ENCODE measurements at regions not wholly inside any gene's neighbourhood (a gene's known extent, or its start where the extent isn't known, plus 50 kb on each side); places are given as distances from the start of the nearest gene placed in this dataset.
"Not testable (repeated sequence)": the region's sequence is repeated elsewhere in the genome, so short reads cannot be mapped to it uniquely, and the experiment has no call there.

- no peak for DNase-seq
Observed at GRCh38 chr21:34274001-34274400, 89.8 kb upstream of the KCNE2 start.

- DNase-seq, result peak in 1 of 5 donors; percentile 86
Observed at GRCh38 chr21:34276711-34277425, 86.9 kb upstream of the KCNE2 start.

GRCh38 chr21:34278451-34278850 lies 85.4 kb upstream of the KCNE2 start:
- no peak for DNase-seq

GRCh38 chr21:34279285-34279684 lies 84.5 kb upstream of the KCNE2 start:
- DNase-seq, result no peak

DNA sequence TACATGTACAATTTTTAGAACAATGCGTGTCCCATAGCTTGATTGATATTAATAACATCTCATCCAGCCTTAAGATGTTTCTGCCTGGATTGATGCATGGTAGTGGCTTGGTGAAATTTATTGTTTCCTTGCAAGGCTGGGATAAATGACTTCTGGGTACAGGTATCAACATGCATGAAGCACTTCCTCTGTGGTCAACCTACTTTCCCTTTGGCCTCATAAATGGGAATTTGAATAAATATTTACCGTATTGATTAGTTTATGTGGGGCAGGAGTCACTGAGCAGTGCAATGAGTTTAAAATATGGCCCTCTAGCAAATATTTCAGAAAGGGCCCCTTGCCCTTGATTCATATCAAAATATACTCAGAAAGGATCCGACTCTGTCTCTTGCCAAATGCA lies 83.9 kb upstream of the KCNE2 start:
- no peak for DNase-seq

- DNase-seq, result no peak
Observed at GRCh38 chr21:34280389-34280795, 83.4 kb upstream of the KCNE2 start.

DNA sequence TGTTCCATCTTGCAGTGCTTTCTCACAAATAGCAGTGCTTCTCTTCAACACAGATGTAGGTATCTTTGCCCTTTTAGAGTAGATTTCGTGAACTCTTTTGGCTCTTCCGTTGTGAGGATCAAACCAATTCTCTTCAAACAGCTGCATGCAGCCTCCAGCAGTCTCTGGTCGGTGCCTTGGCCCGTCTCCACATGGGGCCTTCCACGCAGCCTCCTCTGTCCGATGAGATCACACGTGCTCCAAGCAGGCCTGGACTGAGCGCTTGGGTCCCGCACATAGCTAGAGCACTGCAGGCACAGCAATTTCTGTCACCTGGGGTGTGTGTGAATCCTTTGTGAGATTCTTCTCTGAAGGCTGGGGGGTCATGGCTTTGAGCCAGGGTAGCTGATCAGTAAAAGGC lies 82.8 kb upstream of the KCNE2 start:
- no peak for DNase-seq

GRCh38 chr21:34282223-34282622 lies 81.6 kb upstream of the KCNE2 start:
- no peak for DNase-seq

- no peak for DNase-seq
Observed at GRCh38 chr21:34284666-34285065, 79.1 kb upstream of the KCNE2 start.

DNA sequence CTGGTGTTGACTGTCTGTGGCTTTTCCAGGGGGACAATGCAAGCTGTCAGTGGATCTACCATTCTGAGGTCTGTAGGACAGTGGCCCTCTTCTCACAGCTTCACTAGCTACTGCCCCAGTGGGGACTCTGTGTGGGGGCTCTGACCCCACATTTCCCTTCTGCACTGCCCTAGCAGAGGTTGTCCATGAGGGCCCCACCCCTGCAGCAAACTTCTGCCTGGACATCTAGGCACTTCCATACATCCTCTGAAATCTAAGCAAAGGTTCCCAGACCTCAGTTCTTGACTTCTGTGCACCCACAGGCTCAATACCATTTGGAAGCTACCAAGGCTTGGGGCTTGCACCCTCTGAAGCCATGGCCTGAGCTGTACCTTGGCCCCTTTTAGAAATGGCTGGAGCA lies 75.8 kb upstream of the KCNE2 start:
- DNase-seq, result not testable (repeated sequence)

DNA sequence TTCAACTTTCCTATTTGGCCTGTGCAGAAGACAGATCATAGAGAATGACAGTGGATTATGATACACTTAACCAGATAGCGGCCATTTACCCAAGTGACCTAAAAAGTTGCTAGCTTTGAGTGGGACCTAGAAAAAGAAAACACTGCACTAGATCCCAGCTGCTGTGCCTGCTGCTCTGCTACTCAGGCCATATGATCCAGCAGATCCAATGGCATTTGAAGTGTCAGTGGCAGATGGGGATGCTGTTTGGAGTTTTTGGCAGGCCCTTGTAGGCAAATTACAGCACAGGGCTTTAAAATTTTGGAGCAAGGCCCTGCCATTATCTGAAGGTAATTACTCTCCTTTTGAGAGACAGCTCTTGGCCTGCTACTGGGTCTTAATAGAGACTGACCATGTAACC lies 74.0 kb upstream of the KCNE2 start:
- no peak for DNase-seq

DNA sequence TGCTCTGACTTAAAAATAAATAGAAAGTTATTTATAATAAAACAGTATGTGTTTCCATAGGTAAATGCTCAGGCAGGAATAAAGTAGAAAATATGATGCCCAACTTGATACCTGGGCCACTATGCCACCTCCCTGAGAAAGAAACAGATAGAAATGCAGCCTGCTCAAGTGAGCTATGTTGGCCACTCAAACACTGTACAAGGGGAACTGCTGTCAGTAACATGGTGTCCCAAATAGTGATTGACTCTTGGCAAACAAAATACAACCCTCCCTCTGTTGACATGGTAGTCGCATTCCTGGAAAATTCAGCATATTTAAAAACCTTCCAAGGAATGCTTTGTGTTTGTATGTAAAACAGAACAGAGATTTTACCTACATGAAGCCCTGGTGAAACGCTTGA lies 66.9 kb upstream of the KCNE2 start:
- no peak for DNase-seq

DNA sequence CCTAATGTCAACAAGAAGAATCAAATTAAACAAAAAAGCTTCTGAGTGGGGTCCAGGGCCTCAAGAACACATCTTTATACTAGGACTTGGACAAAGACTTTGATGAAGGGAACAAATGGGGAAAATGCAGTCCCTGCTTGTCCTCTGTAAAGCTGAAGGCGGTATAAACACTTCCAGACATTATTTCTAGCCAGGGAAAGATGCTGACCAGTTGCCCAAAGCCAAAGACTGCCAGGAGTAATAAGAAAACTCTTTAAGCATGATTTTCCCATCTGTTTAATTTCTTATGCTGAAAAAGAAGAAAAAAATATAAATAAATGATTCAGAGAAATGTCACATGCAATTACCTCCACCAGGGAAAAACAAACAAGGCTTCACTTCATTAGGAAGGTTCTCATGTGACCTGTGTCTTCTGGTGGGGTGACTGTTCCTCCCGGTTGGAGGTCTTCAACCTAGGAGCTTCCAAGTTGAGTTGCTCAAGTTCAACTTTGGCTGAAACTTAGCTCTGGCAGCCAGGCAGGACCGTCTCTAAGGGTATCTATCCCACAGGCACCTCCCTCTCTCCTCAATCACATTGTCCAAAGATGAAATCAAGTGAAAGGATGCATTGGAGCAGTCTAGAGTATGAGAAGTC lies 65.2 kb upstream of the KCNE2 start:
- no peak for DNase-seq

DNA sequence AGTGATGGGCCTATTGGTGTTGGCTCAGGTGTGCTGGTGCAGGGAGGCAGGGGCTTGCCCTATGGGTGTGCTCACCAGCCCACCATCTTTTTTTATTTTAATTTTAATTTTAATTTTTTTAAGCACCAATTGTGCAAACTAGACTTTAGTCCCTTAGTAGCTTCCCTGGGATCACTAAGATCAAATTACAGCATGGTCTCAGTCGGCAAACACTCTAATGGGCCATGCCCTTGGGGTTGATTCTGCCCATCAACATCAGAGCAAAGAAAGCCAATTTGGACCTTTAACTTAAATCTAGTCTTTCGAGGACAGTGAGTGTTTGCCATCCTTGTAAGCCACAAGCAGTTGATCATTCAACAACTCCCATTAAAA lies 64.7 kb upstream of the KCNE2 start:
- DNase-seq, result no peak

DNA sequence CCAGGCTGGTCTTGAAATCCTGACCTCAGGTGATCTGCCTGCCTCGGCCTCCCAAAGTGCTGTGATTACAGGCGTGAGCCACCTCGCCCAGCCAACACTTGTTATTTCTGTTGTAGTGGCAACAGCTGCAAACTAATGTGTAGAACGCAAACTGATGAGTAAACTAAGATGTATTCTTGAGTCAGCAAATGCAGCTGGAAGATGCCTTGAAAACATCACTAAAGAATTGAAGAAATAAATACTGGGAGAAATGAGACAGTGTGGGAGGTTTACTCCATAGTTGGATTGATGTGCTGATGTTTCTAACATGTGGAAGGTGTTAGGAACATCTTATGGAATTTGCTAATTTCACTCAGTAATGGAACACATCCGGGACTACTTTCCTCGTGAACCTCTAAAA lies 61.3 kb upstream of the KCNE2 start:
- no peak for DNase-seq

DNA sequence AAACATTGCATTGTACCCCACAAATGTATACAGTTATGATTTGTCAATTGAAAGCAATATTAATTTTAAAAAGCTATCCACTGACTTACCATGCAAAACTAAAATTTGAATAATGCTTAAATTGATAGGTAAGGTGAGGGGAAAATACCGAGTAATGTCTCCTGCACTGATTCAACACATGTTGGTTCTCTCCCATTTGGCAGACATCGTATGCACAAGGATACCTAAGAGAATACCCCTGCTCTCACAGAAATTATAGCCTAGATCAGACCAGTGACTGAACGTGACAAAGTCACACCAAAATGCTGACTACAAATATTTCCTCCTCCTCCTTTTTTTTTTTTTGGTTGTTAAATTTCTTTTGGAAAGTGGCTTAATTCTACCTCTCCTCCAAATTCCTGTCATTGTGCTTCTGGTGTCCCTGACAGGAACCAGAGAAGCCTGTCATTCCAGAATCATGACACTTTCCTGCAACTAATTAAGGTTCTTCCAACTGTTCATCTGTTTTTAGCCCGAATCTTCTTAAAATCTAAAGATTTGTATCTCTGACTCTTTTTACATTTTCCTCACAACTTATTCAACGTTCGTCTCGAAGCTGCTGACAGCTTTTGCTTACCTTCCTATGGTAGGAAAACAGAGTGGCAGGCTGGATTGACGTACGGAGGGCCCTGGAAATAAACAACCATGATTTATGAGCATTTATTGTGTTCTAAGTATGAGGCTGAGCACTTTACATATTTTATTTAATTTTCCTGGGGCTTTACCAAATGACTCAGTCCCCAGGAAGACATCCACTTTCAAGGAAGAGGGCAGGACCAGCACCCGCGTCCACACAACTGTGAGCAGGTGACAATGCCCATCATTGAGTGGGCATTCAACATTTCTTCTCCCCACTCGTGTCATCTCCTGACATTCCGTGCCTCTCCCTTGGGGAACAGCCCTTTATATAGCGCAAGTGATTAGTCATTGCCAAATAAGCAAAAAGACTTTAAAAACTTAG lies 57.9 kb upstream of the KCNE2 start:
- DNase-seq, result no peak

DNA sequence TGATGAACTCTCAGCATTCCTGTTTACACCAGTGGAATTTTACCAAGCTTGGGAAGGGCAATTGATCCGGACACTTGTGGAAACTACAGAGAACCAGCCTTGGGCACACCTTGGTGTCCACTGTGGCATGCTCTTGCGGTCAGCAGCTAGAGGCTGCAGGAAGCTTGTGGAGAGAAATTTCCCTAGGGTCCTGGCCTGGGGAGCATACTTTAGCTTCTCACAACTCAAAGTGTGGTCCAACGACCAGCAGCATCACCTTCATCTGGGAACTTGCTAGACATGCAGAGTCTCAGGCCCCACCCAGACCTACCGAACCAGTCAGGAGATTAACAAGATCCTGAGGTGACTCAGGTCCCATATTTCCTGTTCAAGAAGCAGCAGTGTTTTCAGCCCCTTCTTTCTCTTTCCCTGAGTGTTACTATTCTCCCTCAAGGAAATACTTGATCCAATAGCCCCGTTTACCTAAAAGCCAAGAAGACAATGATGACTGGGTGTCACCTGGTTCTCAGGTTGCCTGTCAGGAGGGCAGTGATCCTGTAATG lies 55.7 kb upstream of the KCNE2 start:
- no peak for DNase-seq

DNA sequence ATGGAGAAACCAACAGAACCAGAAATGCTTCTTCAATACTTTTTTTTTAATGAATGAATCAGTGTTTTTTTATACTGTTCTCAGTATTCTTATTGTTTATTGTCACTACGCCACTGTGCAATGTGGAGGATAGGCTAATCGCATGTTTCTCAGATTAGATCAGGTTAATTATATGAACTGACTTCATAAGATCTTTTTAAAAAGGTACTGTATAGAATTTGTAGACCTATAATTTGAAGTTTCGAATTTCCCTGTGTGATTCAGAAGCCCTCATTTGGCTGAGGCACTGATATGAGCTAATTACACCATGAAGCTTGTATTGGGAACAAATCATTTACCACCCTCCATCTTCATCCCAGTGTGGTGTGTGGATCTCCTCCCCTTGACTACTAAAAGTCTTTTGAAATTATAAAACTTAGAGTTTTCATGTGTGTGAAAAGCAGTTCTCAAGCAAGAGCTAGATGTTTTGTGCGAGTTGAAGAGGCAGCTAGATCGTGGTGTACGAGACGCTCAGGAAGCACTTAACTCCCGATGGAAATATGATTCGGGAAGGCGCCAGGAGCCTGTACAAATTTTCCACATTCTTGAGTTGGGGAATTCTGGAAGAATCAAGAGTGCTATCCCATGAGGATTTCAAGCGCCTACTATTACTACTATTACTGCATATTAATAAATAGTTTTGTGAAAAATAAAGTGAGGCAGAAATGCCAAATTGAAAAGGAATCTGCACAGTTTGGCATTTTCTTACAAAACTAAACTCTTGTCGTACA lies 52.1 kb upstream of the KCNE2 start:
- no peak for DNase-seq

GRCh38 chr21:34313116-34313515 lies 50.7 kb upstream of the KCNE2 start:
- DNase-seq, result no peak

Measured in T-helper 1 cell (primary cell).